Osteocyte (in vitro differentiated cells): ENCODE measurements at regions not wholly inside any gene's neighbourhood (a gene's known extent, or its start where the extent isn't known, plus 50 kb on each side); places are given as distances from the start of the nearest gene placed in this dataset.

ENCODE experiments used
- DNase-seq: peaks from one replicate; pipeline ENCODE4 v3.0.0; 2021; ENCODE audit warnings: mixed read lengths; ENCODE audit not compliant: unreplicated experiment; ENCODE audit errors: extremely low spot score
- H3K27ac Mint-ChIP-seq: one replicate; pipeline ENCODE4 v1.8.0; 2021; ENCODE audit warnings: mild to moderate bottlenecking, mixed read lengths; ENCODE audit not compliant: unreplicated experiment
- H3K27me3 Mint-ChIP-seq: one replicate; pipeline ENCODE4 v1.8.0; 2021; ENCODE audit warnings: mixed read lengths; ENCODE audit not compliant: unreplicated experiment
- H3K36me3 Mint-ChIP-seq: one replicate; pipeline ENCODE4 v1.8.0; 2021; ENCODE audit warnings: mixed read lengths; ENCODE audit not compliant: unreplicated experiment
- H3K4me1 Mint-ChIP-seq: one replicate; pipeline ENCODE4 v1.8.0; 2021; ENCODE audit warnings: mixed read lengths; ENCODE audit not compliant: unreplicated experiment
- H3K4me3 Mint-ChIP-seq: one replicate; pipeline ENCODE4 v1.8.0; 2021; ENCODE audit warnings: mild to moderate bottlenecking, moderate library complexity, mixed read lengths; ENCODE audit not compliant: unreplicated experiment
- H3K9me3 Mint-ChIP-seq: one replicate; pipeline ENCODE4 v1.8.0; 2021; ENCODE audit warnings: mixed read lengths; ENCODE audit not compliant: unreplicated experiment
- CTCF ChIP-seq: fragments of 200-600 bp; sonication (generic); IDR thresholded peaks from 2 replicates; pipeline ENCODE4 v1.5.0; 2021; ENCODE audit warnings: antibody characterized with exemption, mild to moderate bottlenecking, moderate library complexity

- Mint-ChIP-seq H3K27me3 (peaks cover 16% of the 10 kb centered on the region), H3K27ac (no peak overlapping the region), H3K36me3 (no peaks in the 10 kb centered on the region), H3K4me1 (peaks cover 4% of the 10 kb centered on the region), H3K4me3 (no peak overlapping the region), H3K9me3 (no peaks in the 10 kb centered on the region)
- no peak for DNase-seq
- no peak for TF ChIP-seq CTCF
These were observed 130.2 kb upstream of the PSMD7 start for GRCh38 chr16:74166456-74166855.

GRCh38 chr16:74165566-74166080 is 131.0 kb upstream of the PSMD7 start:
- no peak overlapping the region for H3K27ac Mint-ChIP-seq
- peaks cover 5% of the 10 kb centered on the region for H3K9me3 Mint-ChIP-seq
- peaks cover 4% of the 10 kb centered on the region for H3K4me1 Mint-ChIP-seq
- DNase-seq: no peak
- no peak for TF ChIP-seq CTCF
- peaks cover 16% of the 10 kb centered on the region for H3K27me3 Mint-ChIP-seq
- no peaks in the 10 kb centered on the region for H3K36me3 Mint-ChIP-seq
- no peak overlapping the region for H3K4me3 Mint-ChIP-seq

GRCh38 chr16:74160759-74161158 is 135.9 kb upstream of the PSMD7 start:
- peaks cover 9% of the 10 kb centered on the region for H3K9me3 Mint-ChIP-seq
- no peak overlapping the region for H3K27ac Mint-ChIP-seq
- peaks cover 15% of the 10 kb centered on the region for H3K27me3 Mint-ChIP-seq
- H3K4me3 Mint-ChIP-seq: no peak overlapping the region
- H3K4me1 Mint-ChIP-seq: no peaks in the 10 kb centered on the region
- no peaks in the 10 kb centered on the region for H3K36me3 Mint-ChIP-seq
- TF ChIP-seq CTCF: no peak
- DNase-seq: no peak

GRCh38 chr16:74153773-74154172 is 142.8 kb upstream of the PSMD7 start:
- no peak overlapping the region for H3K27ac Mint-ChIP-seq

GRCh38 chr16:74146643-74147042 is 150.0 kb upstream of the PSMD7 start:
- TF ChIP-seq CTCF: no peak
- H3K9me3 Mint-ChIP-seq: peaks cover 4% of the 10 kb centered on the region
- no peaks in the 10 kb centered on the region for H3K27me3 Mint-ChIP-seq
- H3K27ac Mint-ChIP-seq: no peak overlapping the region
- no peak for DNase-seq
- H3K4me1 Mint-ChIP-seq: no peaks in the 10 kb centered on the region
- no peak overlapping the region for H3K4me3 Mint-ChIP-seq
- no peaks in the 10 kb centered on the region for H3K36me3 Mint-ChIP-seq

More at GRCh38 chr16:74153773-74154172, 142.8 kb upstream of the PSMD7 start:
- no peak for TF ChIP-seq CTCF
- Mint-ChIP-seq H3K4me1 (no peaks in the 10 kb centered on the region), H3K27me3 (peaks cover 5% of the 10 kb centered on the region), H3K4me3 (no peak overlapping the region), H3K9me3 (peaks cover 12% of the 10 kb centered on the region), H3K36me3 (no peaks in the 10 kb centered on the region)
- no peak for DNase-seq
